Lower leg skin (tissue), 3 donors: ENCODE measurements at regions not wholly inside any gene's neighbourhood (a gene's known extent, or its start where the extent isn't known, plus 50 kb on each side); places are given as distances from the start of the nearest gene placed in this dataset.

Experiments used
- POLR2A ChIP-seq, 2 donors: fragments of 450-650 bp; IDR thresholded peaks; one replicate each; pipeline ENCODE4 v1.6.1; 2016 to 2017; ENCODE audit warnings: antibody characterized with exemption in 2 of 2, mild to moderate bottlenecking in 1 of 2, moderate library complexity in 1 of 2
- TF ChIP-seq, protein P1 (sequence below), 3 donors: fragments of 450-650 bp; IDR thresholded peaks; one replicate each; pipeline ENCODE4 v1.5.1; 2016; ENCODE audit warnings: antibody characterized with exemption in 3 of 3, mild to moderate bottlenecking in 3 of 3, moderate library complexity in 2 of 3

DNA sequence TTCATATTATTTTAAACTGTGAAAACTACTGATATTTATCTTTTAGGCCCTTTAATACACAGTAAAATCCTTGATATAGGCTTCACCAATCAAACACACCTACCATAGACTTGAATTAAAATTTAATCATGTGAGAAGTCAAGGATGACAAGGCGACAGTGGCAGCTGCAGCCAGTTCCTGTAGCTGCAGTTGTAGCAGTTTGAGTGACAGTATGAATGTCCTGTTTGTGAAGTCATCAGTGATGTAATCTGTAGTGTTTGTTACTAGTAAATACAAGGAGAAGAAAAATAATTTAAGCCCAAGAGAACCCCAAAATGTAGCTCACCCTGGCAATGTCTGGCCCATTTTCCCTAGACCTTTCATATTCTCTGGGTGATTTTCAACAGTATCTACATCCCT is 897.0 kb downstream of the SLITRK6 start:
- TF ChIP-seq, protein P1, sequence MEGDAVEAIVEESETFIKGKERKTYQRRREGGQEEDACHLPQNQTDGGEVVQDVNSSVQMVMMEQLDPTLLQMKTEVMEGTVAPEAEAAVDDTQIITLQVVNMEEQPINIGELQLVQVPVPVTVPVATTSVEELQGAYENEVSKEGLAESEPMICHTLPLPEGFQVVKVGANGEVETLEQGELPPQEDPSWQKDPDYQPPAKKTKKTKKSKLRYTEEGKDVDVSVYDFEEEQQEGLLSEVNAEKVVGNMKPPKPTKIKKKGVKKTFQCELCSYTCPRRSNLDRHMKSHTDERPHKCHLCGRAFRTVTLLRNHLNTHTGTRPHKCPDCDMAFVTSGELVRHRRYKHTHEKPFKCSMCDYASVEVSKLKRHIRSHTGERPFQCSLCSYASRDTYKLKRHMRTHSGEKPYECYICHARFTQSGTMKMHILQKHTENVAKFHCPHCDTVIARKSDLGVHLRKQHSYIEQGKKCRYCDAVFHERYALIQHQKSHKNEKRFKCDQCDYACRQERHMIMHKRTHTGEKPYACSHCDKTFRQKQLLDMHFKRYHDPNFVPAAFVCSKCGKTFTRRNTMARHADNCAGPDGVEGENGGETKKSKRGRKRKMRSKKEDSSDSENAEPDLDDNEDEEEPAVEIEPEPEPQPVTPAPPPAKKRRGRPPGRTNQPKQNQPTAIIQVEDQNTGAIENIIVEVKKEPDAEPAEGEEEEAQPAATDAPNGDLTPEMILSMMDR (IDR thresholded peaks at IDR 0.05): no peak
- TF ChIP-seq POLR2A (IDR thresholded peaks at IDR 0.05): no peak
